NCI-H2227 (cell line): ENCODE measurements at regions not wholly inside any gene's neighbourhood (a gene's known extent, or its start where the extent isn't known, plus 50 kb on each side); places are given as distances from the start of the nearest gene placed in this dataset.

Experiments
- DNase-seq: peaks from one replicate; lab custom pipeline; 2025; ENCODE audit not compliant: unreplicated experiment; lab: John Stamatoyannopoulos, UW

GRCh38 chr2:12274591-12274990, 442.1 kb upstream of the TRIB2 start:
- DNase-seq, result no peak

DNA sequence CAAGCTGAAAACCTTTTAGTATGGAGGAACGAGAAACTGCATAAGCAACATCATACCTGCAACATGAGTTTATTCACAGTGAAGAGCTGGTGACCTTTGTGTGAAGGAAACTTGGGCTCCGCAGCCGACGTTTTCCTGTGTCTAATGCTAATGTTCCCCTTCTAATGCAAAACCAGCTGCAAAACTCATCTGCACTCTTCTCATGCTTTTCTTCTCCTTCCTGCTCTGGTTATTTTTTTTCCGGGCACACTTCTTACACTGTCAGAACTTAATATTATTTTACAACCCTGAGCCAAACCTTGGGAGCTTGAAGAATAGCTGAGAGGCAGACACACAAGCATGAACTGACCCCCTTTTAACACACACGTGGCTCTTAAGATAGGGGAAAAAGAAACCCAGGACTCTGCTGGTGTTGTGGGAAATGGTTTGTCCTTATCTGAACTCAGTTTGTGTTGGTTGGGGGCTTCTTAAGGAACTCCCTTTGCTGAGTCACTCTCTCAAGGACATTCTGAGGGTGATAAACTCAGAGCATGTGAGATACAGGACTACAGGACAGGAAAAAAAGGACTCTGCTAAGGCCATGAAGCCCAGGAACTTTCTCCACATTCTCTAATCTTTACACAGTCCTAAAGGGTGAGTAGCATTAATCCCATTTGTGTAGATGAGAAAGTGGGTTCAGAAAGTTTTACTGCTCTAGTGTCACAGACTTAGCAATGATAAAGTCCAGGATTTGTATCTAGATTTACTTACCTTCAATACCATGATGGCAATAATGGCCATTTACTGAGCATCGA, 439.3 kb upstream of the TRIB2 start:
- peak; percentile 11 for DNase-seq

GRCh38 chr2:12278217-12278750, 438.5 kb upstream of the TRIB2 start:
- peak; percentile 32 for DNase-seq

- DNase-seq, result no peak
These were observed 433.7 kb upstream of the TRIB2 start for GRCh38 chr2:12282780-12283695.

DNA sequence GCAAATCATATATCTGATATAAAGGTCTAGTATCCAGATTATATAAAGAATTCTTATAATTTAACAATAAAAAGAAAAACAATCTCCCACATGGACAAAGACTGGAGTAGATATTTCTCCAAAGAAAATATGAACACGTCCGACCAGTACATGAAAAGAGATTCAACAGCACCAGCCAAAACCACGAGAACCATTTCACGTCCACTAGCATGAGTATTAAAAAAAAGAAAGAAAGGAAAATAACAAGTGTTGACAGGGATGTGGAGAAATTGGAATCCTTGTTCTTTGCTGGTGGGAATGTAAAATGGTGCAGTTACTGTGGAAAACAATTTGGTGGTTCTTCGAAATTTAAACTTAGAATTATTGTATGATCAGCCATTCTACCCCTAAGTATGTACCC, 432.7 kb upstream of the TRIB2 start:
- DNase-seq, result no peak

DNA sequence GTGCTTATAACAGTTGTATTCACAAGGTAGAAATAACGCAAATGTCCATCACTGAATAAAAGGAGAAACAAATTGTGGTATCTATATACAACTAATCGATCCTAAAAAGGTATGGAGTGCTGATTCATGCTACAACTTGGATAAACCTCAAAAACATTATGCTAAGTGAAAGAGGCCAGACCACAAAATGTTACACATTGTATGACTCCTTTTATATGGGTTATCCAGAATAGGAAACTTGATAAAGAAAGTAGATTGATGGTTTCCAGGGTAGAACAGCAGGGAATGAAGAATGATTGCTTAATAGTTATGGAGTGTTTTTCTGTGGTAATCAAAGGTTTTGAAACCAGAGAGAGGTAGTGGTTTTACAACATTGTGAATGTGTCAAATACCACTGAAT, 432.2 kb upstream of the TRIB2 start:
- no peak for DNase-seq

DNA sequence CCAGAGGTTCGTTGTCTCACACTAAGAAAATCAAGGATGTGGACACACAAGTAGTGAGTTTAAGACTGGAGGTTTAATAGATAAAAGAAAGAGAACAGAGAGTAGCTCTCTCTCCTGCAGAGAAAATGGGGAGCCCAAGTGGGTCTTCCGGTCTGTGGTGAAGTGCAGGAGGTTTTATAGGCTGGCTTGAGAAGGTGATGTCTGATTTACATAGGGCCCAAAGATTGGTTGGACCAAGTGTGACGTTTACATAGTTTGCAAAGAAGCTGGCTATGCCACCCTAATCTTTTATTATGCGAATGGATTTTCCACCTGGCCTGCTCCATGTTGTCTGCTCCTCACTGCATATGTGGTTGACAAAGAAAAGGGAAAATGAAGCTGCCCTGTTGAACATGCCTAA, 430.4 kb upstream of the TRIB2 start:
- no peak for DNase-seq

DNA sequence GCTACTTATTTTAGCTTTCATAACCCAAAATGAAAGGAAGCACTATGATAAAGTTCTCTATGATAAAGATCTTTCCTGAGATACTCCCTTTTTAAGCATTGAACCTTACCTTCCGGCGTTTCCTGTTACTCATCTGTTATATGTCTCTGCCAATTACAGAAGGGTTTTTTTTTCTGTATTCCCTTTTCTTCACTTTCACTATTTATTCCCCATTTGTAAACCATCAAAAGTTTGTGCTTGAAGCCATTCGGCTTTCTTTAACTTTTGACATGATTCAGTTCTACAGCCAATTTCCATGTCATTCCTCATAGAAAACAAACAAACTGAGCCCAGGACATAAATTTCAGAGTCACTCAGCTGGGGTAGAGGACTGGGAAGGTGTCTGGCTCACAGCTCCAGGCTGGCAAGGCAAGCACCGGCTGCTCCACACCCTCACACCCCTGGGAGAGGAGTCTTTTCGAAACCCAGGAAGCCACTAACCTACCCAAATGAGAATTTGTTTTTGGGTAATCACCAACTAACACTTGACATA, 429.4 kb upstream of the TRIB2 start:
- DNase-seq, result no peak

GRCh38 chr2:12288048-12288447, 428.7 kb upstream of the TRIB2 start:
- DNase-seq, result no peak

DNA sequence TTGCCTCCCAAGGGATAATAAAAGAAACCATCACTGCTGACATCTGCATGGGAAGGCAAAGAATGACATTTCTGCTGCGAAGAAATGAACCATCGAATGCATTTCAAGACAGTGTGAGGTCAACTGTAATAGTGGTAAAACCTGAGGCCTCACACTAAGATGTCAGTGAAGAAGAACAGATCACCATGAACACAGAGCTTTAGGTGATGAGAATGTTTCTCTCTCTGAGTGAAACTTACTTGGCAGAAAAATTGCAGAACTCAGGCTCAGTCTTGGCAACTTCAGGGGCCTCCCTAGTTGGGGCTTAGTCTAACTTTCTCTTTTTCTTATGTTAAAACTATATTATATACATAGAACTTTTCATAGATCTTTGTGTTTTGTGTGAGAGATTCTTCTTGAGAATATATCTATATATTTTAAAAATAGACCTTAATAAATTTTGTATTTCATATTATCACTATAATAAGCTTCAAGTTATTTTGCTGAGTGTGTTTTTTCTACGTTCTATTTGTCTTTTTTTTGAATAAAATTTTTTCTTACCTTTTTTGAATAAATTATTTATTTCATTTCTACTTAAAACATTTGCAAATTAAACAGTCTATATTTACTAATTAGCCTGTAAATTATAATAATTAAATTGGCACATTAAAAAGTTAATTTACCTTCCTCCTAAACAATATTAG, 427.5 kb upstream of the TRIB2 start:
- DNase-seq, result no peak

DNA sequence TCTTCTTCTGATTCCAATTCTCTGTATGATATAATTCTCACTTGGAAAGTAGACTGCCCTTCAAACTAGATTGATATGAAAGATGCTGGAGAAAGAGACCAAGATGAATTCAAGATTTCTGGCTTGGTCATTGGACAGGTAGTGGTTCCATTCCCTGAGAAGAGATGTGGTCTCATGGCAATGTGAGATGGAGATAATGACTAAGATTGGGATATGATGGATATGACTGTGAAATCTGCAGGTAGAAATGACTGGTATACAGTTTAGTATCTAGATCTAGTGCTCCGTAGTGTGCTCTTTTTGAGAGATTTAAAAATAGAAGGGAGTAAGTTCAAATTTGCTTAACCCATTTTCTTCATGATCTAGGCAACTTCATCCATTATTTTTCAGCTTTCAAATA, 425.4 kb upstream of the TRIB2 start:
- no peak for DNase-seq

DNA sequence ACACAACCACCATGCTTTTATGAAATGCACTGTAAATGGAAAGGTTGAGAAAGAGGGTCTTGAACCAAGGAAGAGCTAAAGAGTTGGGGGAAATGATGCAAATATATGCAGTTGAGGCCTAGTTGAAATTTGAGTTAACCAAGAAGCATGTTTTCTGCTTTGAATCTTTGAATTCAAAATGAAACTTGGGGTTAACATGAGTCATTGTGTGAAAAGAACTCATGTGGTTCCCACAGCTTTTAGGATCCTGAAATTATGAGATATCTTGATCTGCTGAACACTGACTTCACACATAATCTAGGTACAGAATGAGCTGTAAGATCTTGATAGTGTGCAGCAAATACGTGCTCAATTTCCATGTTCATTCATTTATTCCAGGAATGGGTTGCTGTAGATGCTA, 422.9 kb upstream of the TRIB2 start:
- no peak for DNase-seq

DNA sequence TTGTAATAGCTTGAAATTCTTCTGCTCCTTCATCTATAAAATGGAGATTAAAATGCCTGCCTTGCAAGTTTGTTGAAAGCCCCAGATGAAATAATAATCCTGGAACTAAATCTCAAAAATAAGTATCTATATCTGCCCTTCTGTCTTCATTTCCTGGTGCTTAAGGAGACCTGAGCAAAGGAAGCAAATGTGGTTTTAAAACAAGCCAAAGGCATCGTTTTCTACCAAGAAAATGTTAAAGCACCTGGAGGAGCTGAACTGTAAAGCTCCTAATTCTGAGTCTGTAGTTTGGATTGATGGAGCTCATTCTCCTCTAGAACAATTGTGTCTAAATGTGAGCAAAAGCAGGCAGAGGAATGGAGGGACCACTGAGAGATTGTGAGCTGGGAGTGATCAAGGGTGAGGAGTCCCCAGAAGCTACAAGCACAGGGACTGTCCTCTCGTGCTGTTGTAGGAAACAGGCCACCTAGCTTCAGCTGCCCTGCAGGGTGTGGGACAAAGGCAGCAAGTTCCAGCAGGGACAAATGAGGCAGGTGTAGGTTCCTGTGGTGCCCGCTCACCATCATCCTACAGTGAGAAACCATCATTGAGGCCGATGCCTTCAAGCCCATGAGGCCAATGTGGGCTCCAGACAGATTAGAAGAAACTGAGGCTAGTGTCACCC, 420.7 kb upstream of the TRIB2 start:
- DNase-seq, result no peak

DNA sequence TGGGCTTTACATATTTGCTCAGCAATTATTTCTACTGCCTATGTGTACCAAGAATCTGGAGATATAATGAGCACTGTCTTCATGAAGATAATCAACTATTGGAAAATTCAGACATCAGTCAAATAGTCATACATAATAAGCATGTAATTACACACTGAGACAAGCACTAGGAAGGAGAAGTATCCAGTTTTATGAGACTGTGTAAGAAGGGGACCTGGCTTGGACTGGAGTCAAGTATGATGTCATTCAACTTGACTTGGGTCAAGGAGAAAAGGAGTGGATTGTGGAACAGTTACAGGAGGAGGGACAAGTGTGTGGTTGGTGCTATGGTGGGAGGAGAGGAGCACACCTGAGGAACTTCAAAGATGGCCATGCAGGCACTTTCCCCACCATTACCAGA, 419.8 kb upstream of the TRIB2 start:
- no peak for DNase-seq

- no peak for DNase-seq
These were observed 418.4 kb upstream of the TRIB2 start for GRCh38 chr2:12298352-12298751.

DNA sequence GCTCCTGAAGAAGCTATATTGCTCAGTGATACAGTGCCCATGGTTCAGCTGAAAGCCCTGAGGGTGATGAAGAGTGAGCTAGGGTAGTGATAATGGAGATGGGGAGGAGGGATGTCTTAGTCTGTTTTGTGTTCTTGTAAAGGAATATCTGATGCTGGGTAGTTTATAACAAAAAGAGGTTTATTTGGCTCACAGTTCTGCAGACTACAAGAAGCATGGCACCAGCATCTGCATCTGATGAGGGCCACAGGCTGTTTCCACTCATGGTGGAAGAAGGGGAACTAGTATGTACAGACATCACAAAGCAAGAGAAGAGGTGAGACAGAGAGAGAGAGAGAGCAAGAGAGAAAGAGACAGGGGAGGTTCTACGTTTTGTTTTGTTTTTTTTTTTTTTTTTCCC, 417.3 kb upstream of the TRIB2 start:
- no peak for DNase-seq

GRCh38 chr2:12300019-12300602, 416.6 kb upstream of the TRIB2 start:
- DNase-seq, result no peak

GRCh38 chr2:12300927-12301326, 415.8 kb upstream of the TRIB2 start:
- DNase-seq, result no peak

DNA sequence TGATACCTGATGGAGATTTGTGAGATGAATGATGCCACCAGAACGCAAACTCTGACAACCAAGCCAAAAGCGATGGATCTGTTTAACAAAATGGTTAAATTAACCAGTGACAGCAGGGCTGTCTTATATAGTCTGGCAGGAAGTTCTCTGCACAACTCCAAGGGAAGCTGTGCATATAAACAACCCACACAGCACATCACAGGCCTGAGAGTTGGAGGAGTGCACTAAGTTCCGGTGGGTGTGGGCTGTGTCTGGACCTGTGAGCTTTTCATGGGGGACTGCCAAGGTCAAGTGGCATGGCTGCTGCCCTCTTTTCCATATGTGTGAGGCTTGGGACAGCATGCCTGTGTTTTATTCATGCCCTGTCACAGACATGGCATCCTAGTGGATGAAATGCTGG, 414.6 kb upstream of the TRIB2 start:
- no peak for DNase-seq

DNA sequence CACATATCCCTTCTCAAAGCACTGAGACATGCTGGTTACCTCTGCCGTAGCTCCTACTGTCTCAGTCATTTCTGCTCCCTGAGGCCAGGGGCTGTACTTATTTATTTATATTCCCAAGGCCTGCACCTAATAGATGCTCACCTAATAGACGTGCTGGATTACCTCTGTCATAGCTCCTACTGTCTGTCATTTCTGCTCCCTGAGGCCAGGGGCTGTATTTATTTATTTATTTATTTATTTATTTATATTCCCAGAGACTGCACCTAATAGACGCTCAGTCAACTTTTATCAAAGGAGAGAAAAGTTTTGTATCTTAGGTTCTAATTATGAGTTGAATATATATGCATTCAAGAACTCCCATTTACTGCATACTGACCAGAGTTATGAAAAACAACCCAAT, 414.0 kb upstream of the TRIB2 start:
- DNase-seq, result no peak
